Rectal smooth muscle tissue (tissue), 1 donor: ENCODE measurements at regions not wholly inside any gene's neighbourhood (a gene's known extent, or its start where the extent isn't known, plus 50 kb on each side); places are given as distances from the start of the nearest gene placed in this dataset.

Experiments used
- H3K27ac ChIP-seq: one replicate; pipeline ENCODE4 v1.7.0; 2013; ENCODE audit warnings: low read depth, low read length, inconsistent platforms
- H3K27me3 ChIP-seq: one replicate; pipeline ENCODE4 v1.7.0; 2013; ENCODE audit warnings: low read length; ENCODE audit not compliant: control insufficient read depth, insufficient read depth
- H3K36me3 ChIP-seq: one replicate; pipeline ENCODE4 v1.7.0; 2013; ENCODE audit warnings: low read length; ENCODE audit not compliant: control insufficient read depth, insufficient read depth
- H3K4me1 ChIP-seq: one replicate; pipeline ENCODE4 v1.7.0; 2013; ENCODE audit warnings: low read length; ENCODE audit not compliant: control insufficient read depth, insufficient read depth
- H3K4me3 ChIP-seq: one replicate; pipeline ENCODE4 v1.7.0; 2013; ENCODE audit warnings: low read length
- H3K9ac ChIP-seq: one replicate; pipeline ENCODE4 v1.7.0; 2013; ENCODE audit warnings: low read length

DNA sequence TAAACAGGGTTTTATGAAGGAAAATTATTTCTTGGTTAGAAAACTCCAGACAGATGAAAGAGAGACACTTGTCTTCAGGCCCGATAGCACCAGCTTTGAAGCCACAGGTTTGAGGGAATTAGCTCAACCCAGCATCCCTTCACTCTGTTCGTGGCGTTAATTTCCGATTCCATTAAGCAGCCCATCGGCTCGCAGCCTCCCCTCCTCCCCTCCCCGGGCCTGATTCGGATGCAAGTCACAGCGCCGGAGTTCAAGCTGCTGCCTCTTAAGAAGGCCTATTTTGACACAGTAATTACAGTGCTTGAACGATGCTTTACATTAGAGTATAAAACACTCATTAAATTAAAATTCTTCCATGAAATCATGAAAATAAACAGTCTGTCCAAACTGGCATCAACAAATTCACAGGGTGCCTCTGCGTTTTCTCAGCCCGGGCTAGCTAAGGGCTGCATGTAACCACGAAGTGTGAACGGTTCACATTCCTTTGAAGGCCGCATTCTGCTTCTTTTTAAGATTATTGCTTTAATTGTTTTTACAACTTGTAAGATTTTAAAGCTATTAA is 145.8 kb downstream of the DICER1 start:
- Histone ChIP-seq H3K27me3 (no peaks in the 10 kb centered on the region), H3K9ac (no peak overlapping the region), H3K4me1 (peaks cover 14% of the 10 kb centered on the region), H3K27ac (peak overlapping the region; percentile 60), H3K36me3 (no peaks in the 10 kb centered on the region), H3K4me3 (no peak overlapping the region)

DNA sequence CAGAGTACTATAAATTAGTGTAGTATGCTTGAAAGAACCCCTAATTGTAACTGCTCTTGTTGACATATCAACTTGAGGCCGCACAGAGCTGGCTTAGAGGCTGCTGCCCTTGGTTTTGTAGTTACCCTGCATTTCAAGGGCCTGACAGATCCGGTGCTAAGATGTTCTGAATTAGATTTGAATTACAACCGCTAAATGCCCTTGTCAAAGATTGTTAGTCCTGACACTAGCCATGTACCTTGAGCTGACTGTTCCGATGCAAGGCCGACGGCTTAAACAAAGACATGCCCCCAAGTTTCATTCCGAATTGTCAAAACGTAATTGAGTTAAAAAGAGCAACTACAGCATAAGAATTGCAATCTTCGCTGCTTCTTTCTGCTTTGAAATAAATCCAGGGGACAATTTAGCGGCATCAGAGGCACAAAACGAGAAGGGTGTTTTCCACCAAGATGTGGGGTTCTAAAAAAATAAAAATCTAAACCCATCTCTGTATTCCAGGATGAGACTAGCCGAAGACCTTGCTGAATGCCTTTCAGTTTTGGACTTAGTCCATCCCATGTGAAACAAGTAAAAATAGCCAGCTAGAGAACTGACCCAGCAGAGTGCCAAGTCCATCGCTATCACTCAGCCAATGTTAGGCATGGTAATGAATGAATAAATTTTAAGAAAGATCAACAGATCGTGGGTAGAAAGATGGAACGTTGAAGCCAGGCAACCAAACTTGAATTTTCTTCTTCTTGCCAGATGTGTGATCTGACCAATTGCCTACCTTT is 148.7 kb downstream of the DICER1 start:
- Histone ChIP-seq H3K4me3 (no peak overlapping the region), H3K27me3 (no peaks in the 10 kb centered on the region), H3K9ac (no peak overlapping the region), H3K4me1 (peaks cover 14% of the 10 kb centered on the region), H3K36me3 (no peaks in the 10 kb centered on the region), H3K27ac (peak overlapping the region; percentile 69)

DNA sequence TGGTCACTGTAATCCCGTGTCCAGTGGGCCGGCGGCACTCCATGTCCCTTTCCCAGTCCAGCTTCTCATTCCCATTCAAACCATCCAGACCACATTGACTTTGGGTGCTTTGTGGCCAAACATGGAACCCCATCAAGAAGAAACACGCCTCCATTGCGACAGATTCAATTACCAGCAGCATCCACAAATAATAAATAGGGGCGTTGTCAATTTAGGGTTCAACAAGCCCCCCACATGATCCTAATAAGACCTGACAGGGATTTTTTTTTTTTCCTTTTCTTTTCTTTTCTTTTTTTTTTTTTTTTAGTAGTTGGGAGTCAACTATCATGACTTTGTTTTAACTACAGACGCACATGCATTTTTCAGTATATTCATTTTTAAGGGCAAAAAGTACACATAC is 149.4 kb downstream of the DICER1 start:
- Histone ChIP-seq H3K9ac (no peak overlapping the region), H3K27me3 (no peaks in the 10 kb centered on the region), H3K36me3 (no peaks in the 10 kb centered on the region), H3K4me1 (peaks cover 14% of the 10 kb centered on the region), H3K27ac (no peak overlapping the region), H3K4me3 (no peak overlapping the region)

- H3K27me3 ChIP-seq: no peaks in the 10 kb centered on the region
- H3K27ac ChIP-seq: no peak overlapping the region
- H3K36me3 ChIP-seq: no peaks in the 10 kb centered on the region
- no peak overlapping the region for H3K9ac ChIP-seq
- peaks cover 12% of the 10 kb centered on the region for H3K4me1 ChIP-seq
- H3K4me3 ChIP-seq: no peak overlapping the region
Observed at GRCh38 chr14:95006479-95006878, 150.8 kb downstream of the DICER1 start.

GRCh38 chr14:95006051-95006450 is 151.3 kb downstream of the DICER1 start:
- no peak overlapping the region for H3K9ac ChIP-seq
- no peaks in the 10 kb centered on the region for H3K27me3 ChIP-seq
- H3K4me1 ChIP-seq: peaks cover 11% of the 10 kb centered on the region
- no peaks in the 10 kb centered on the region for H3K36me3 ChIP-seq
- H3K27ac ChIP-seq: no peak overlapping the region
- no peak overlapping the region for H3K4me3 ChIP-seq

DNA sequence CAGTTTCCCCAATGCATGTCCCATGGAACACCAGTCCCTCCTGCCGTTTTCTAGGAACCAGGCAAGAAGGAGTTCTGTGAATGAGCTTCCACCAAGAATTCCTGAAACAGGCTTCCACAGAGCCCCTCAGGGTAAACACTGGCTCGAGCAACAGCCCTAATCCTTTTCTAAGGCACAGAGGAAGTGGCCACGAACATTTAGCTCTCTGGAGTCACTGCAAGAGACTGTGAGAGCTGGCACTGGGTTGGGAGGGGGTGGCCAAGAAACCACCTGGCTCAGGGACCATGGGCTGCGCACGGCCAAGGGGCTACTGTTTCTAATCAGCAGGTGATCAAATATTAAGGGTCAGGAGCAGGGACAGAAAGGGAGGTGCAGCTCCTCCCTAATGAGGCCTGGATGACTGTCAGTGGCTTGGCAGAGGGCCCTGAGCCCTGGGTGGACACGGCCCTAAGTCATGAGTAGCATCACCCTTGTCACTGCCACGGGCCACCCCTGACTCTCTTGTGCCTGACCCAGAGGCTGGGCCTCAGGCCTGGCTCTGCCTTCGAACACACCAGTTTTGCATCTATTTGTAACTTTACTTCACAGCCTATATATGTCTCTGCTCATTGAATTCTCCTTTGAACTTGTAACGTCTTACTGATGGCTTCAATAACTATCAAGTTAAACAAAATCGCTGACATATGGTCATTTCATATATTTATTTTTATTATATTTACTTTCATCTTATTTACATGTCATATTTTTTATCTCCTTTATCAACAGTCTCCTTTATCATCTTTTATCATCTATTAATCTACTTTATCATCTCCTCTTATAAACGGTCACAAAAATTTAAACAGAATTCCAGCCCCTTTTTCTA is 154.0 kb downstream of the DICER1 start:
- H3K27ac ChIP-seq: no peak overlapping the region
- H3K9ac ChIP-seq: no peak overlapping the region
- H3K27me3 ChIP-seq: no peaks in the 10 kb centered on the region
- H3K36me3 ChIP-seq: no peaks in the 10 kb centered on the region
- H3K4me1 ChIP-seq: peaks cover 3% of the 10 kb centered on the region
- no peak overlapping the region for H3K4me3 ChIP-seq

GRCh38 chr14:94998685-94999084 is 158.6 kb downstream of the DICER1 start:
- Histone ChIP-seq H3K9ac (no peak overlapping the region), H3K4me3 (no peak overlapping the region), H3K4me1 (no peaks in the 10 kb centered on the region), H3K36me3 (no peaks in the 10 kb centered on the region), H3K27me3 (no peaks in the 10 kb centered on the region), H3K27ac (no peak overlapping the region)

DNA sequence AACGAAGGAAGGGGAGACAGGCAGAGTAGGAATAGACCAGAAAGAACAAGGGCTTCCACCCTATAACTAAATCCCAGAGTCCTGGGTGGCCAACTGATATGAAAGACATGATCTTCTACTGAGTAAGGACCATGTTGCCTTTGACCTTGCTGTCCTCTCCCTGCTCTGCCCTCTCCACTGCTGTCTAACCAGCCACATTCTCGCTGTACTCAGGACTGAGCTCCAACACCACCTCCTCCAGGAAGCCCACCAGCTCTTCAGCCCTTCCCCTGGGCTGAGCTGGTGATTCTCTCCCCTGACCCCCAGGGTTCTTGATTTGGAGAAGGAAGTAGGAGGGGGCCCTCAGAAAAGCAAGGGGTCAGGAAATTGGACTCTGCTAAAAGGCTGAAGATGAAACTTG is 159.2 kb downstream of the DICER1 start:
- Histone ChIP-seq H3K4me3 (no peak overlapping the region), H3K27ac (no peak overlapping the region), H3K36me3 (no peaks in the 10 kb centered on the region), H3K4me1 (no peaks in the 10 kb centered on the region), H3K9ac (no peak overlapping the region), H3K27me3 (no peaks in the 10 kb centered on the region)

DNA sequence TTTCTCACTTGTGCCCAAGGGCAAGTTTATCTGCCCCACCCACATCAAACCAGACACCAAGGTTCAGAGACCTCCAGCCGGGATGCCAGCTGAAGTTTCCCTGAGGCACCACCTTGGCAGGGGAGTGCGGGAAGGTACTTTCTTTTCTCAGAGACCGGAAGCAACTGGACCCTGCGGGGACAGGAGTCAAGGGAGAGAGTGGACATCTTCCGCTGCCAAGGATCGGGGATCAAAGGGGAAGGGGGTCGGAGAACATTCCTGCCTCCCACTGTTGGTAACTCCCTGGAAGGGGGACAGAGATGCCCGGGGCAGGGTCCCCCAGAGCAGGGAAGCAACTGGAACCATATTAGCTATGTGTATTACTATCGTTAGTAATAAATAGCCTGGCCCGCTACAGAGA is 161.8 kb downstream of the DICER1 start:
- no peak overlapping the region for H3K9ac ChIP-seq
- no peaks in the 10 kb centered on the region for H3K36me3 ChIP-seq
- H3K4me1 ChIP-seq: no peaks in the 10 kb centered on the region
- H3K4me3 ChIP-seq: no peak overlapping the region
- H3K27ac ChIP-seq: no peak overlapping the region
- H3K27me3 ChIP-seq: no peaks in the 10 kb centered on the region

DNA sequence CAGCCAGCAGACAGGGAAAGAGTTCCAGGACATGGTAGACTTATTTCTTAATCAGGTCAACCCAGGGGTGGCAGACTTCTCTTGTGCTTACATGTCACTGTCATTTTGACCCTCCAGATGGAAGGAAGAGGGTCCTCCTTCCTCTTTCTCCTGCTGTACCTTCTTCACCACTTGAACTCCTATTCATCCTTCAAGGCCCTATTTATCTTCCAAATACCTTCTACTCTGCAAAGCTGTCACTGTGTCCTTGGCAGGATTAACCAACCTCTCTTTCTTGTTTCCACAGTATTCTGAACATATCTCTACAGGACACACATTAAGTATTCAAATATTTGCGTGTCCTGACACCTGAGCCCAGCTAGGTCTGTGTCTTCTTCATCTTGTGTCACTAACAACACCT is 163.1 kb downstream of the DICER1 start:
- no peak overlapping the region for H3K4me3 ChIP-seq
- no peaks in the 10 kb centered on the region for H3K4me1 ChIP-seq
- no peak overlapping the region for H3K27ac ChIP-seq
- H3K36me3 ChIP-seq: no peaks in the 10 kb centered on the region
- no peak overlapping the region for H3K9ac ChIP-seq
- no peaks in the 10 kb centered on the region for H3K27me3 ChIP-seq

- H3K36me3 ChIP-seq: no peaks in the 10 kb centered on the region
- H3K4me3 ChIP-seq: no peak overlapping the region
- H3K27me3 ChIP-seq: no peaks in the 10 kb centered on the region
- no peak overlapping the region for H3K27ac ChIP-seq
- no peak overlapping the region for H3K9ac ChIP-seq
- H3K4me1 ChIP-seq: no peaks in the 10 kb centered on the region
Observed at GRCh38 chr14:94992046-94992445, 165.3 kb downstream of the DICER1 start.

DNA sequence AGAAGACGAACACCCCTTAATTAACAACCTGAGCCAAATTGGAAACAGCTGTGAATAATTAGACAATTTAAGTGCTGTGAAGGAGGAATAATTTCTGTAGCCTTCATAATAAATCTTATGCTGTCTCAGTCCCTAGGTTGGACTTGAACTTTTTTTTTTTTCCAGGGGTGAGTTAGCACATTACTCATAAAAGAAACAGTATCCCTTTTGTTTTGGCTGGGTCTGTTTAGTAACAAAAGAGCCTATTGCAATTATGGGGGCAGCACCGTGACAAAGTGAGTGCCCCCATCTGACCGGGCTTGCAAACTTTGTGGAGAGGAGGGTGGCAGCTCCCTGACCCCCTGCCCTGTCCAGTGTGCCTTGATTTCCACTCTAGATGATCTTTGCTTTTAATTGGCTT is 167.4 kb downstream of the DICER1 start:
- H3K27me3 ChIP-seq: no peaks in the 10 kb centered on the region

More for the DNA sequence above, 167.4 kb downstream of the DICER1 start:
- Histone ChIP-seq H3K9ac (no peak overlapping the region), H3K36me3 (no peaks in the 10 kb centered on the region), H3K27ac (no peak overlapping the region), H3K4me1 (no peaks in the 10 kb centered on the region), H3K4me3 (no peak overlapping the region)
